Stimulated activated CD8-positive, alpha-beta memory T cell treated with anti-CD3 and anti-CD28 coated beads, Interleukin-15, amount 100 ng/mL, for 24 hours (primary cell): ENCODE measurements at regions not wholly inside any gene's neighbourhood (a gene's known extent, or its start where the extent isn't known, plus 50 kb on each side); places are given as distances from the start of the nearest gene placed in this dataset.

Experiments used
- DNase-seq: peaks from one replicate; pipeline ENCODE4 v3.0.0-alpha.2; 2020; ENCODE audit warnings: low read depth

- no peak for DNase-seq
These were observed 170.0 kb downstream of the ENGASE start for GRCh38 chr17:79244665-79245064.

- no peak for DNase-seq
These were observed 169.4 kb downstream of the ENGASE start for GRCh38 chr17:79243996-79244395.

- DNase-seq: no peak
These were observed 169.0 kb downstream of the ENGASE start for GRCh38 chr17:79243603-79243990.

GRCh38 chr17:79242873-79243602, 168.4 kb downstream of the ENGASE start:
- DNase-seq: no peak

GRCh38 chr17:79242393-79242792, 167.8 kb downstream of the ENGASE start:
- DNase-seq: no peak

GRCh38 chr17:79241616-79242015, 167.0 kb downstream of the ENGASE start:
- DNase-seq: no peak

- no peak for DNase-seq
These were observed 164.6 kb downstream of the ENGASE start for GRCh38 chr17:79239205-79239604.

GRCh38 chr17:79237448-79238053, 162.9 kb downstream of the ENGASE start:
- DNase-seq: no peak

GRCh38 chr17:79235808-79236207, 161.2 kb downstream of the ENGASE start:
- no peak for DNase-seq

- DNase-seq: no peak
These were observed 159.4 kb downstream of the ENGASE start for GRCh38 chr17:79233916-79234551.

- no peak for DNase-seq
These were observed 158.3 kb downstream of the ENGASE start for GRCh38 chr17:79232957-79233356.

- DNase-seq: no peak
These were observed 157.2 kb downstream of the ENGASE start for GRCh38 chr17:79231766-79232287.

- DNase-seq: no peak
These were observed 156.0 kb downstream of the ENGASE start for GRCh38 chr17:79230576-79230975.

- no peak for DNase-seq
These were observed 151.4 kb downstream of the ENGASE start for GRCh38 chr17:79226037-79226436.

GRCh38 chr17:79224903-79225302, 150.3 kb downstream of the ENGASE start:
- no peak for DNase-seq

GRCh38 chr17:79224476-79224875, 149.9 kb downstream of the ENGASE start:
- no peak for DNase-seq

- DNase-seq: no peak
These were observed 149.3 kb downstream of the ENGASE start for GRCh38 chr17:79223953-79224352.

- DNase-seq: no peak
These were observed 148.8 kb downstream of the ENGASE start for GRCh38 chr17:79223471-79223870.

- no peak for DNase-seq
These were observed 147.0 kb downstream of the ENGASE start for GRCh38 chr17:79221597-79221996.

- no peak for DNase-seq
These were observed 146.2 kb downstream of the ENGASE start for GRCh38 chr17:79220713-79221291.

GRCh38 chr17:79220201-79220712, 145.6 kb downstream of the ENGASE start:
- no peak for DNase-seq

- no peak for DNase-seq
These were observed 144.7 kb downstream of the ENGASE start for GRCh38 chr17:79219208-79219935.
